Panc1 (cell line): ENCODE measurements at regions not wholly inside any gene's neighbourhood (a gene's known extent, or its start where the extent isn't known, plus 50 kb on each side); places are given as distances from the start of the nearest gene placed in this dataset.

ENCODE experiments used
- ATAC-seq: fragments of 200-7000 bp; cut with Tn5 transposase; 2 replicates; pipeline ENCODE4 v1.9.1; 2020; ENCODE audit warnings: mild to moderate bottlenecking, moderate library complexity
- BruUV-seq: library from RNA; stranded (reverse); fragments of 400-500 nt; replicated peaks from 2 replicates; lab custom pipeline; 2021; lab: Mats Ljungman, UMichigan
- CTCF ChIA-PET: fragments of 300-600 bp; sonication (Branson Sonifier 250); formaldehyde crosslinking; loops from one replicate; lab custom pipeline; 2022; ENCODE audit warnings: antibody characterized with exemption; lab: Charles Lee
- POLR2A ChIA-PET: fragments of 300-600 bp; sonication (Branson Sonifier 250); formaldehyde crosslinking; loops from one replicate; lab custom pipeline; 2022; ENCODE audit warnings: antibody characterized with exemption; lab: Charles Lee
- DNase-seq: peaks from one replicate; pipeline ENCODE4 v3.0.0-alpha.2; 2010; ENCODE audit warnings: low read depth, low spot score
- H3K27ac ChIP-seq: 2 replicates; pipeline ENCODE4 v1.5.1; 2011; ENCODE audit warnings: mild to moderate bottlenecking, low read length, inconsistent platforms
- H3K27me3 ChIP-seq: fragments of 200-500 bp; sonication (Bioruptor generic); 2 replicates; pipeline ENCODE4 v1.6.0; 2014; ENCODE audit warnings: low read length, inconsistent platforms; ENCODE audit not compliant: control insufficient read depth, insufficient read depth
- H3K36me3 ChIP-seq: fragments of 200-500 bp; sonication (Bioruptor generic); 2 replicates; pipeline ENCODE4 v1.5.1; 2014; ENCODE audit warnings: inconsistent platforms, mild to moderate bottlenecking, low read length, moderate library complexity; ENCODE audit not compliant: control insufficient read depth, insufficient read depth
- H3K4me1 ChIP-seq: 2 replicates; pipeline ENCODE4 v1.5.1; 2011; ENCODE audit warnings: inconsistent platforms, mild to moderate bottlenecking, low read length, moderate library complexity; ENCODE audit not compliant: control insufficient read depth, insufficient read depth
- H3K4me3 ChIP-seq, 2 experiments: 2 replicates each; pipeline ENCODE4 v1.5.1; 2011 to 2012; ENCODE audit warnings: low read depth in 2 of 2, low read length in 2 of 2, mild to moderate bottlenecking in 2 of 2, inconsistent platforms in 1 of 2, moderate library complexity in 1 of 2
- H3K9me3 ChIP-seq: fragments of 200-500 bp; sonication (Bioruptor generic); 2 replicates; pipeline ENCODE4 v1.5.1; 2014; ENCODE audit warnings: low read depth, mild to moderate bottlenecking, inconsistent platforms, low read length, moderate library complexity; ENCODE audit not compliant: control insufficient read depth, insufficient read depth
- POLR2AphosphoS5 ChIP-seq: IDR thresholded peaks from 2 replicates; pipeline ENCODE4 v1.6.1; 2012; ENCODE audit warnings: mild to moderate bottlenecking, low read depth, low read length, moderate library complexity
- REST ChIP-seq, 2 experiments: IDR thresholded peaks; 2 replicates each; pipeline ENCODE4 v1.6.1; 2011 to 2012; ENCODE audit warnings: low read depth in 2 of 2, control low read depth in 1 of 2, low read length in 1 of 2, mild to moderate bottlenecking in 1 of 2, moderate library complexity in 1 of 2; ENCODE audit not compliant: insufficient read depth in 1 of 2
- SIN3A ChIP-seq: IDR thresholded peaks from 2 replicates; pipeline ENCODE4 v1.6.1; 2012; ENCODE audit warnings: low read depth, mild to moderate bottlenecking, low read length, moderate library complexity, borderline replicate concordance; ENCODE audit not compliant: insufficient read depth
- TCF7L2 ChIP-seq: IDR thresholded peaks from 2 replicates; pipeline ENCODE4 v1.6.1; 2011; ENCODE audit warnings: mild to moderate bottlenecking, low read depth, low read length, inconsistent platforms
- in situ Hi-C: cut with HindIII; loops from 2 replicates; pipeline ENCODE4 v1.10.0; 2016; ENCODE audit warnings: low sequenced_read_pairs, low pct_unique_long_range_greater_than_20kb
- intact Hi-C: fragments of 100-400 bp; cut with micrococcal nuclease; formaldehyde crosslinking; loops from one replicate; pipeline ENCODE4 v1.10.0; 2022; ENCODE audit not compliant: unreplicated experiment
- TF ChIP-seq, protein P1 (sequence below): fragments of 450-650 bp; IDR thresholded peaks from 2 replicates; pipeline ENCODE4 v1.5.1; 2017; ENCODE audit warnings: mild to moderate bottlenecking

- ATAC-seq, result no peak
- Histone ChIP-seq H3K27ac (no peak overlapping the region), H3K4me3 (no peak overlapping the region), H3K27me3 (no peaks in the 10 kb centered on the region), H3K4me1 (no peaks in the 10 kb centered on the region), H3K36me3 (no peaks in the 10 kb centered on the region), H3K9me3 (no peaks in the 10 kb centered on the region)
- no TSS peak for BruUV-seq
- TF ChIP-seq POLR2AphosphoS5 (no peak), TCF7L2 (no peak), SIN3A (no peak), REST (IDR thresholded peaks at IDR 0.05; ENCODE audit: insufficient read depth in 1 of 2, low read depth in 2 of 2, low read length in 1 of 2) (no peak)
- TF ChIP-seq, protein P1, sequence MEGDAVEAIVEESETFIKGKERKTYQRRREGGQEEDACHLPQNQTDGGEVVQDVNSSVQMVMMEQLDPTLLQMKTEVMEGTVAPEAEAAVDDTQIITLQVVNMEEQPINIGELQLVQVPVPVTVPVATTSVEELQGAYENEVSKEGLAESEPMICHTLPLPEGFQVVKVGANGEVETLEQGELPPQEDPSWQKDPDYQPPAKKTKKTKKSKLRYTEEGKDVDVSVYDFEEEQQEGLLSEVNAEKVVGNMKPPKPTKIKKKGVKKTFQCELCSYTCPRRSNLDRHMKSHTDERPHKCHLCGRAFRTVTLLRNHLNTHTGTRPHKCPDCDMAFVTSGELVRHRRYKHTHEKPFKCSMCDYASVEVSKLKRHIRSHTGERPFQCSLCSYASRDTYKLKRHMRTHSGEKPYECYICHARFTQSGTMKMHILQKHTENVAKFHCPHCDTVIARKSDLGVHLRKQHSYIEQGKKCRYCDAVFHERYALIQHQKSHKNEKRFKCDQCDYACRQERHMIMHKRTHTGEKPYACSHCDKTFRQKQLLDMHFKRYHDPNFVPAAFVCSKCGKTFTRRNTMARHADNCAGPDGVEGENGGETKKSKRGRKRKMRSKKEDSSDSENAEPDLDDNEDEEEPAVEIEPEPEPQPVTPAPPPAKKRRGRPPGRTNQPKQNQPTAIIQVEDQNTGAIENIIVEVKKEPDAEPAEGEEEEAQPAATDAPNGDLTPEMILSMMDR, result no peak
- no peak for DNase-seq
- intact Hi-C loops, result no loop called here
- ChIA-PET CTCF (no interaction called here), POLR2A (no interaction called here)
- in situ Hi-C loops, result no loop called here
Measured at GRCh38 chr4:24319387-24319786, 265.0 kb downstream of the DHX15 start.

DNA sequence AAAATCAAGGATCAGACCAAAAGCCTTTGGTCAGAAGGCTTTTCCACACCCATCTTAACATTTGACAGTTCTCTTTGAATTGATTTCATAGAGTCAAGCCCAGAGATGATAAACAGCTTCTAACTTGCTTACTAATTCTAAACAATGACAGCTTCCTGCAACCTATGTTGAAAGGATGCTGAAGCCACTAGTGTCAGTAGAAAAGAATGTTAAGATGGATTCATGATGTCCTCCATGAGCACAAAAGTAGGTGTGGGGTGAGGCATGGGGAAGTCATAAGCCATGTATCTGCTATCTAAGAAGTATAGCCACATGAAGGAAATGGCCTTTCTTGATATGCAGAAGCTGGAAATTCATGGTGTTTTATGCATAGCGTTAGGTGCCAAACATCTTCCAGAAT, 269.3 kb downstream of the DHX15 start:
- no peak for ATAC-seq
- in situ Hi-C loops, result no loop called here
- no peak overlapping the region for H3K4me3 ChIP-seq
- no TSS peak for BruUV-seq
- CTCF ChIA-PET, result no interaction called here
- no peak overlapping the region for H3K27ac ChIP-seq
- no peaks in the 10 kb centered on the region for H3K27me3 ChIP-seq
- no peaks in the 10 kb centered on the region for H3K9me3 ChIP-seq
- H3K36me3 ChIP-seq, result no peaks in the 10 kb centered on the region
- DNase-seq, result no peak
- H3K4me1 ChIP-seq, result no peaks in the 10 kb centered on the region
- POLR2A ChIA-PET, result no interaction called here
- TF ChIP-seq POLR2AphosphoS5, result no peak
- no peak for TF ChIP-seq REST (IDR thresholded peaks at IDR 0.05; ENCODE audit: insufficient read depth in 1 of 2, low read depth in 2 of 2, low read length in 1 of 2)
- TF ChIP-seq TCF7L2, result no peak
- no peak for TF ChIP-seq SIN3A
- TF ChIP-seq, protein P1, result no peak
- intact Hi-C loops, result no loop called here
